ENCODE measurements at regions not wholly inside any gene's neighbourhood (a gene's known extent, or its start where the extent isn't known, plus 50 kb on each side); places are given as distances from the start of the nearest gene placed in this dataset.
"Not testable (repeated sequence)": the region's sequence is repeated elsewhere in the genome, so short reads cannot be mapped to it uniquely, and the experiment has no call there.

GRCh38 chr9:78972303-78972999, 599.3 kb upstream of the TLE4 start:
- DNase-seq (ENCODE audit: low read depth) = no peak

- peak; percentile 93 for DNase-seq (ENCODE audit: low read depth)
Observed at GRCh38 chr9:78973907-78974306, 597.9 kb upstream of the TLE4 start.

- peak; percentile 91 for DNase-seq (ENCODE audit: low read depth)
Observed at GRCh38 chr9:78982849-78983248, 588.9 kb upstream of the TLE4 start.

GRCh38 chr9:78985084-78985738, 586.6 kb upstream of the TLE4 start:
- peak; percentile 68 for DNase-seq (ENCODE audit: low read depth)

GRCh38 chr9:78986446-78986845, 585.3 kb upstream of the TLE4 start:
- DNase-seq (ENCODE audit: low read depth) = peak; percentile 50

GRCh38 chr9:78989031-78989658, 582.6 kb upstream of the TLE4 start:
- peak; percentile 53 for DNase-seq (ENCODE audit: low read depth)

GRCh38 chr9:78994471-78994870, 577.3 kb upstream of the TLE4 start:
- no peak for DNase-seq (ENCODE audit: low read depth)

GRCh38 chr9:78994974-78995373, 576.8 kb upstream of the TLE4 start:
- not testable (repeated sequence) for DNase-seq (ENCODE audit: low read depth)

- no peak for DNase-seq (ENCODE audit: low read depth)
Observed at GRCh38 chr9:78997296-78997695, 574.5 kb upstream of the TLE4 start.

- no peak for DNase-seq (ENCODE audit: low read depth)
Observed at GRCh38 chr9:79000230-79001002, 571.3 kb upstream of the TLE4 start.

- DNase-seq (ENCODE audit: low read depth) = no peak
Observed at GRCh38 chr9:79001012-79001411, 570.8 kb upstream of the TLE4 start.

- no peak for DNase-seq (ENCODE audit: low read depth)
Observed at GRCh38 chr9:79003514-79003913, 568.3 kb upstream of the TLE4 start.

GRCh38 chr9:79004032-79004431, 567.7 kb upstream of the TLE4 start:
- no peak for DNase-seq (ENCODE audit: low read depth)

GRCh38 chr9:79006546-79006945, 565.2 kb upstream of the TLE4 start:
- DNase-seq (ENCODE audit: low read depth) = no peak

- DNase-seq (ENCODE audit: low read depth) = no peak
Observed at GRCh38 chr9:79007701-79008483, 563.9 kb upstream of the TLE4 start.

- DNase-seq (ENCODE audit: low read depth) = no peak
Observed at GRCh38 chr9:79008916-79009315, 562.8 kb upstream of the TLE4 start.

GRCh38 chr9:79011461-79011860, 560.3 kb upstream of the TLE4 start:
- DNase-seq (ENCODE audit: low read depth) = no peak

- DNase-seq (ENCODE audit: low read depth) = peak; percentile 86
Observed at GRCh38 chr9:79012561-79012960, 559.2 kb upstream of the TLE4 start.

GRCh38 chr9:79013715-79014610, 557.8 kb upstream of the TLE4 start:
- DNase-seq (ENCODE audit: low read depth) = peak; percentile 91

GRCh38 chr9:79014929-79015699, 556.7 kb upstream of the TLE4 start:
- DNase-seq (ENCODE audit: low read depth) = no peak
